HFFc6 (cell line): ENCODE measurements at regions not wholly inside any gene's neighbourhood (a gene's known extent, or its start where the extent isn't known, plus 50 kb on each side); places are given as distances from the start of the nearest gene placed in this dataset.
"Not testable (repeated sequence)": the region's sequence is repeated elsewhere in the genome, so short reads cannot be mapped to it uniquely, and the experiment has no call there.

Source experiments
- DNase-seq: peaks from one replicate; pipeline ENCODE4 v3.0.0-alpha.2; 2018
- H3K27ac Mint-ChIP-seq: 2 replicates; pipeline ENCODE4 v1.8.0; 2020; ENCODE audit warnings: mild to moderate bottlenecking, mixed read lengths
- H3K27me3 Mint-ChIP-seq: 2 replicates; pipeline ENCODE4 v1.8.0; 2021; ENCODE audit warnings: mild to moderate bottlenecking, moderate library complexity, mixed read lengths; ENCODE audit not compliant: insufficient read depth
- H3K36me3 Mint-ChIP-seq: 2 replicates; pipeline ENCODE4 v1.8.0; 2021; ENCODE audit warnings: low read depth, mixed read lengths
- H3K4me1 Mint-ChIP-seq: 2 replicates; pipeline ENCODE4 v1.8.0; 2020; ENCODE audit warnings: low read depth, mixed read lengths
- H3K4me3 Mint-ChIP-seq: 2 replicates; pipeline ENCODE4 v1.8.0; 2020; ENCODE audit warnings: mild to moderate bottlenecking, moderate library complexity, mixed read lengths
- H3K9me3 Mint-ChIP-seq: 2 replicates; pipeline ENCODE4 v1.8.0; 2020; ENCODE audit warnings: mild to moderate bottlenecking, mixed read lengths
- TF ChIP-seq, protein P1 (sequence below): fragments of 200-600 bp; sonication (generic); IDR thresholded peaks from 2 replicates; pipeline ENCODE4 v1.5.0; 2021; ENCODE audit warnings: antibody characterized with exemption, mild to moderate bottlenecking

GRCh38 chr9:26221290-26221689 lies 543.0 kb upstream of the TUSC1 start:
- no peaks in the 10 kb centered on the region for H3K36me3 Mint-ChIP-seq
- no peak overlapping the region for H3K27ac Mint-ChIP-seq
- DNase-seq, result no peak
- peaks cover 6% of the 10 kb centered on the region; the same call in 1 of the 2 replicates for H3K4me1 Mint-ChIP-seq
- no peaks in the 10 kb centered on the region for H3K27me3 Mint-ChIP-seq
- no peak overlapping the region for H3K4me3 Mint-ChIP-seq
- TF ChIP-seq, protein P1, sequence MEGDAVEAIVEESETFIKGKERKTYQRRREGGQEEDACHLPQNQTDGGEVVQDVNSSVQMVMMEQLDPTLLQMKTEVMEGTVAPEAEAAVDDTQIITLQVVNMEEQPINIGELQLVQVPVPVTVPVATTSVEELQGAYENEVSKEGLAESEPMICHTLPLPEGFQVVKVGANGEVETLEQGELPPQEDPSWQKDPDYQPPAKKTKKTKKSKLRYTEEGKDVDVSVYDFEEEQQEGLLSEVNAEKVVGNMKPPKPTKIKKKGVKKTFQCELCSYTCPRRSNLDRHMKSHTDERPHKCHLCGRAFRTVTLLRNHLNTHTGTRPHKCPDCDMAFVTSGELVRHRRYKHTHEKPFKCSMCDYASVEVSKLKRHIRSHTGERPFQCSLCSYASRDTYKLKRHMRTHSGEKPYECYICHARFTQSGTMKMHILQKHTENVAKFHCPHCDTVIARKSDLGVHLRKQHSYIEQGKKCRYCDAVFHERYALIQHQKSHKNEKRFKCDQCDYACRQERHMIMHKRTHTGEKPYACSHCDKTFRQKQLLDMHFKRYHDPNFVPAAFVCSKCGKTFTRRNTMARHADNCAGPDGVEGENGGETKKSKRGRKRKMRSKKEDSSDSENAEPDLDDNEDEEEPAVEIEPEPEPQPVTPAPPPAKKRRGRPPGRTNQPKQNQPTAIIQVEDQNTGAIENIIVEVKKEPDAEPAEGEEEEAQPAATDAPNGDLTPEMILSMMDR, result no peak
- H3K9me3 Mint-ChIP-seq, result no peaks in the 10 kb centered on the region; the same call in 1 of the 2 replicates

DNA sequence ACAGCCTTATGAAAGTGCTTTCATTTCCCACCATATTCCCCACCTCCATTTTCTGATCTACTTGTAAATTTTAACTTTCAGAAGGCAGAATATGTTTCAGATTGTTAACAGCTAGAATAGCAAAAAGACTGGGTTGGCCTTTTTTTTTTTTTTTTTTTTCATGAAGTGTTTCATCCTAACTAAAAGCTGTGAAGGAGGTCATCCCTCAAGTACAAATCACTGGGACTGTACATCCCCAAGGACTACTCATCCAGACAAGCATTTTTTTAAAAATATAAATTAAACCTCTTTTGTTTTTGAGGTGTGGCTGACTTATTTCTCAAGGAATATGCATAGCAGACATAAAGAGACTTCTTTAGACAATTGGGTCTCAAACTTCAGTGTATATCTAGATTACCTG lies 542.1 kb upstream of the TUSC1 start:
- Mint-ChIP-seq H3K4me3 (peak overlapping the region; percentile 74; the same call in 1 of the 2 replicates), H3K27me3 (no peaks in the 10 kb centered on the region), H3K36me3 (no peaks in the 10 kb centered on the region), H3K4me1 (peaks cover 6% of the 10 kb centered on the region; the same call in 1 of the 2 replicates), H3K9me3 (no peaks in the 10 kb centered on the region; the same call in 1 of the 2 replicates), H3K27ac (no peak overlapping the region)
- no peak for DNase-seq
- TF ChIP-seq, protein P1, result no peak

DNA sequence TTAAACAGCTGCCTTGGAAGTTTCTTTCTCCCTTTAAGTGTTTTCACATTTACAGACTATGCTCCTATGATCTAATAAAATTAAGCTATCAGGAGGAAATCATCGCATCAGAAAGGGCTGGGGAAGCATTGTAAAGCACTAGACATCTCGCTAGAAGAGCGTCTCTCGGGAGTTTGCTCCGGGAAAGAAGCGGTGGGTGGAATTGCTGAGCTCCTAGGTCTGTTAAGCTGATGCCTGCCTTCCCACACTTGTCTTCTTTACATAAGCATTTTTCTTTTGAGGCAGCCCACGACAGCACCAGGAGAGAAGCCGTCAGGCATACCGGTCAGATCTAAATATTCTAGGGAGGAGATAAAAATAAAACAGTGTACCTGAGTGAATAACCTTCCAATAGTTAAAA lies 541.7 kb upstream of the TUSC1 start:
- Mint-ChIP-seq H3K4me1 (peaks cover 6% of the 10 kb centered on the region; the same call in 1 of the 2 replicates), H3K9me3 (no peaks in the 10 kb centered on the region; the same call in 1 of the 2 replicates), H3K36me3 (no peaks in the 10 kb centered on the region), H3K27ac (no peak overlapping the region; the same call in 1 of the 2 replicates), H3K4me3 (peak overlapping the region; percentile 74), H3K27me3 (no peaks in the 10 kb centered on the region)
- DNase-seq, result no peak
- TF ChIP-seq, protein P1, result no peak

- Mint-ChIP-seq H3K27me3 (no peaks in the 10 kb centered on the region), H3K27ac (no peak overlapping the region), H3K4me1 (peaks cover 6% of the 10 kb centered on the region; the same call in 1 of the 2 replicates), H3K9me3 (no peaks in the 10 kb centered on the region; the same call in 1 of the 2 replicates), H3K36me3 (no peaks in the 10 kb centered on the region), H3K4me3 (no peak overlapping the region)
- TF ChIP-seq, protein P1, result no peak
- DNase-seq, result no peak
Measured at GRCh38 chr9:26216702-26217101, 538.5 kb upstream of the TUSC1 start.

GRCh38 chr9:26214713-26215444 lies 536.6 kb upstream of the TUSC1 start:
- not testable (repeated sequence) for H3K27me3 Mint-ChIP-seq, H3K4me3 Mint-ChIP-seq, DNase-seq, H3K27ac Mint-ChIP-seq, H3K36me3 Mint-ChIP-seq, H3K9me3 Mint-ChIP-seq
- peaks cover 15% of the 10 kb centered on the region; the same call in 1 of the 2 replicates for H3K4me1 Mint-ChIP-seq

DNA sequence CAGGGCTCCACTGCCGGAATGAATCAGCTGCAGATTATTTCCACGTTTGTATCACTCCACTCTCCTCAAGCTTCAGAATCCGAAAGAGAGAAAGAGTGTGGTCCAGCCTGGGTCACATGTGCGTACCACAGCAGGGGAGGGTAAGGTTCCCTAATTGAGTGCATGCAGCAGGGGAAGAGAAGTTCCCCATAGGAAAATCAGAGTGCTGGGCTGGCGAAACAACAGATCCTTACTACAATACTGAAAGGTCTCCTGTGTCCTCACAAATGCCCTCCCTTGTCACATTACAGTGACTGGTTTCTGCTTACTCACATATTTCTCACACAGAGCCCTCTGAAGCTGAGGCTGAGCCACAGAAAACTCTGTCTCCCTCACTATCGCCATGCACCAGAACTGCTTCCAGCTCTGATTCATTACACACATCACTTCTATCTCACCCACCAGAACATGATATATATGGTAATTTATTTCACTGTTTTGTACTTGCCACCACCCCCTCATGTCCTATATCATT lies 532.2 kb upstream of the TUSC1 start:
- Mint-ChIP-seq H3K4me3 (peak overlapping the region; percentile 75), H3K36me3 (no peaks in the 10 kb centered on the region; the same call in 1 of the 2 replicates), H3K9me3 (peaks cover 4% of the 10 kb centered on the region; the same call in 1 of the 2 replicates), H3K4me1 (peaks cover 16% of the 10 kb centered on the region; the same call in 1 of the 2 replicates), H3K27ac (peak overlapping the region; percentile 67; the same call in 1 of the 2 replicates), H3K27me3 (no peaks in the 10 kb centered on the region)
- TF ChIP-seq, protein P1, result no peak
- DNase-seq, result peak; percentile 37
